NB4 (cell line): ENCODE measurements at regions not wholly inside any gene's neighbourhood (a gene's known extent, or its start where the extent isn't known, plus 50 kb on each side); places are given as distances from the start of the nearest gene placed in this dataset.

Experiments used
- MAX ChIP-seq: IDR thresholded peaks from 2 replicates; pipeline ENCODE4 v1.6.1; 2011; ENCODE audit warnings: low read depth, low read length
- MYC ChIP-seq: IDR thresholded peaks from 2 replicates; pipeline ENCODE4 v1.6.1; 2011; ENCODE audit warnings: low read depth, low read length
- POLR2A ChIP-seq: IDR thresholded peaks from 2 replicates; pipeline ENCODE4 v1.6.1; 2011; ENCODE audit warnings: mild to moderate bottlenecking; ENCODE audit not compliant: insufficient read length; ENCODE audit errors: extremely low read depth
- TF ChIP-seq, protein P1 (sequence below): IDR thresholded peaks from one replicate; pipeline ENCODE4 v1.5.1; 2012; ENCODE audit warnings: low read depth, low read length

GRCh38 chr5:53303105-53303504 is 177.3 kb upstream of the FST start:
- TF ChIP-seq, protein P1, sequence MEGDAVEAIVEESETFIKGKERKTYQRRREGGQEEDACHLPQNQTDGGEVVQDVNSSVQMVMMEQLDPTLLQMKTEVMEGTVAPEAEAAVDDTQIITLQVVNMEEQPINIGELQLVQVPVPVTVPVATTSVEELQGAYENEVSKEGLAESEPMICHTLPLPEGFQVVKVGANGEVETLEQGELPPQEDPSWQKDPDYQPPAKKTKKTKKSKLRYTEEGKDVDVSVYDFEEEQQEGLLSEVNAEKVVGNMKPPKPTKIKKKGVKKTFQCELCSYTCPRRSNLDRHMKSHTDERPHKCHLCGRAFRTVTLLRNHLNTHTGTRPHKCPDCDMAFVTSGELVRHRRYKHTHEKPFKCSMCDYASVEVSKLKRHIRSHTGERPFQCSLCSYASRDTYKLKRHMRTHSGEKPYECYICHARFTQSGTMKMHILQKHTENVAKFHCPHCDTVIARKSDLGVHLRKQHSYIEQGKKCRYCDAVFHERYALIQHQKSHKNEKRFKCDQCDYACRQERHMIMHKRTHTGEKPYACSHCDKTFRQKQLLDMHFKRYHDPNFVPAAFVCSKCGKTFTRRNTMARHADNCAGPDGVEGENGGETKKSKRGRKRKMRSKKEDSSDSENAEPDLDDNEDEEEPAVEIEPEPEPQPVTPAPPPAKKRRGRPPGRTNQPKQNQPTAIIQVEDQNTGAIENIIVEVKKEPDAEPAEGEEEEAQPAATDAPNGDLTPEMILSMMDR, result no peak
- no peak for TF ChIP-seq POLR2A
- TF ChIP-seq MAX, result no peak
- no peak for TF ChIP-seq MYC
